Caco-2 (cell line): ENCODE measurements at regions not wholly inside any gene's neighbourhood (a gene's known extent, or its start where the extent isn't known, plus 50 kb on each side); places are given as distances from the start of the nearest gene placed in this dataset.

ENCODE experiments used
- BruUV-seq: library from RNA; stranded (reverse); fragments of 400-500 nt; replicated peaks from 2 replicates; lab custom pipeline; 2021; lab: Mats Ljungman, UMichigan
- CTCF ChIA-PET: fragments of 300-600 bp; sonication (Branson Sonifier 250); formaldehyde crosslinking; loops from one replicate; lab custom pipeline; 2022; ENCODE audit warnings: antibody characterized with exemption; lab: Charles Lee
- POLR2A ChIA-PET: fragments of 300-600 bp; sonication (Branson Sonifier 250); formaldehyde crosslinking; loops from one replicate; lab custom pipeline; 2022; ENCODE audit warnings: antibody characterized with exemption; lab: Charles Lee
- DNase-seq, 2 experiments: peaks; one replicate each; pipeline versions ENCODE4 v3.0.0 to v3.0.0-alpha.2; 2020 to 2022
- H3K27me3 ChIP-seq: replicated peaks from 2 replicates; pipeline ENCODE4 v1.6.0; 2011; ENCODE audit warnings: low read length; ENCODE audit not compliant: control insufficient read depth, insufficient read depth
- H3K36me3 ChIP-seq: 2 replicates; pipeline ENCODE4 v1.5.1; 2011; ENCODE audit warnings: low read length; ENCODE audit not compliant: control insufficient read depth, insufficient read depth
- H3K4me1 ChIP-seq: fragments of 250-450 bp; sonication (Bioruptor Pico); 2 replicates; pipeline ENCODE4 v1.5.1; 2020; ENCODE audit warnings: mild to moderate bottlenecking
- H3K4me3 ChIP-seq: 2 replicates; pipeline ENCODE4 v1.5.1; 2011; ENCODE audit warnings: low read depth, mild to moderate bottlenecking, control low read depth, low read length
- H3K9me3 ChIP-seq: fragments of 250-450 bp; sonication (Bioruptor Pico); 2 replicates; pipeline ENCODE4 v1.5.1; 2020; ENCODE audit warnings: mild to moderate bottlenecking, moderate library complexity
- H3K27ac Mint-ChIP-seq: one replicate; pipeline ENCODE4 v1.8.0; 2022; ENCODE audit warnings: mixed read lengths; ENCODE audit not compliant: unreplicated experiment
- H3K27me3 Mint-ChIP-seq: one replicate; pipeline ENCODE4 v1.8.0; 2022; ENCODE audit warnings: mixed read lengths; ENCODE audit not compliant: insufficient read depth, unreplicated experiment
- H3K36me3 Mint-ChIP-seq: one replicate; pipeline ENCODE4 v1.8.0; 2022; ENCODE audit warnings: mild to moderate bottlenecking, mixed read lengths; ENCODE audit not compliant: insufficient read depth, unreplicated experiment
- H3K4me1 Mint-ChIP-seq: one replicate; pipeline ENCODE4 v1.8.0; 2022; ENCODE audit warnings: low read depth, mixed read lengths; ENCODE audit not compliant: unreplicated experiment
- H3K4me3 Mint-ChIP-seq: one replicate; pipeline ENCODE4 v1.8.0; 2022; ENCODE audit warnings: mild to moderate bottlenecking, moderate library complexity, mixed read lengths; ENCODE audit not compliant: unreplicated experiment
- H3K9me3 Mint-ChIP-seq: one replicate; pipeline ENCODE4 v1.8.0; 2022; ENCODE audit warnings: mixed read lengths; ENCODE audit not compliant: unreplicated experiment
- intact Hi-C: fragments of 100-400 bp; cut with micrococcal nuclease; formaldehyde crosslinking; loops from one replicate; pipeline ENCODE4 v1.10.0; 2022; ENCODE audit not compliant: unreplicated experiment
- TF ChIP-seq, protein P1 (sequence below), 2 experiments: fragments of 200-600 bp in 1 of 2; IDR thresholded peaks; 1 replicate in 1 of 2; 2 replicates in 1 of 2; pipeline versions ENCODE4 v1.5.1 to v1.8.0; 2011 to 2022; ENCODE audit warnings: antibody characterized with exemption in 1 of 2, control low read depth in 1 of 2, inconsistent platforms in 1 of 2, low read depth in 1 of 2, low read length in 1 of 2, mild to moderate bottlenecking in 1 of 2, moderate library complexity in 1 of 2; ENCODE audit not compliant: insufficient read depth in 1 of 2, severe bottlenecking in 1 of 2, unreplicated experiment in 1 of 2

GRCh38 chr4:140252742-140253555 is 99.0 kb upstream of the MAML3 start:
- Histone ChIP-seq H3K27me3 (no peaks in the 10 kb centered on the region), H3K4me3 (peak overlapping the region; percentile 66), H3K36me3 (no peaks in the 10 kb centered on the region), H3K4me1 (peaks cover 58% of the 10 kb centered on the region), H3K9me3 (no peaks in the 10 kb centered on the region)
- peak; percentile 82 to 87 for DNase-seq
- Mint-ChIP-seq H3K27me3 (no peaks in the 10 kb centered on the region), H3K9me3 (no peaks in the 10 kb centered on the region), H3K36me3 (no peaks in the 10 kb centered on the region), H3K4me1 (peaks cover 26% of the 10 kb centered on the region), H3K27ac (peak overlapping the region; percentile 88), H3K4me3 (peak overlapping the region; percentile 0)
- TF ChIP-seq, protein P1, sequence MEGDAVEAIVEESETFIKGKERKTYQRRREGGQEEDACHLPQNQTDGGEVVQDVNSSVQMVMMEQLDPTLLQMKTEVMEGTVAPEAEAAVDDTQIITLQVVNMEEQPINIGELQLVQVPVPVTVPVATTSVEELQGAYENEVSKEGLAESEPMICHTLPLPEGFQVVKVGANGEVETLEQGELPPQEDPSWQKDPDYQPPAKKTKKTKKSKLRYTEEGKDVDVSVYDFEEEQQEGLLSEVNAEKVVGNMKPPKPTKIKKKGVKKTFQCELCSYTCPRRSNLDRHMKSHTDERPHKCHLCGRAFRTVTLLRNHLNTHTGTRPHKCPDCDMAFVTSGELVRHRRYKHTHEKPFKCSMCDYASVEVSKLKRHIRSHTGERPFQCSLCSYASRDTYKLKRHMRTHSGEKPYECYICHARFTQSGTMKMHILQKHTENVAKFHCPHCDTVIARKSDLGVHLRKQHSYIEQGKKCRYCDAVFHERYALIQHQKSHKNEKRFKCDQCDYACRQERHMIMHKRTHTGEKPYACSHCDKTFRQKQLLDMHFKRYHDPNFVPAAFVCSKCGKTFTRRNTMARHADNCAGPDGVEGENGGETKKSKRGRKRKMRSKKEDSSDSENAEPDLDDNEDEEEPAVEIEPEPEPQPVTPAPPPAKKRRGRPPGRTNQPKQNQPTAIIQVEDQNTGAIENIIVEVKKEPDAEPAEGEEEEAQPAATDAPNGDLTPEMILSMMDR (IDR thresholded peaks at IDR 0.05; ENCODE audit: insufficient read depth in 1 of 2, low read depth in 1 of 2, low read length in 1 of 2, severe bottlenecking in 1 of 2, unreplicated experiment in 1 of 2), result peak; percentile 79 to 90
- intact Hi-C loops, result loop anchor here (1.0 to 10.0 kb wide), 7 partner anchors 73 to 598 kb away; partner anchors contain the start of gene MAML3
- CTCF ChIA-PET, result interaction anchor here (0.6 to 3.6 kb wide), 7 partner anchors 50 to 596 kb away, joined by 3 to 23 read pairs (median 5); no protein-coding TSS in a partner anchor
- BruUV-seq, result no TSS peak
- POLR2A ChIA-PET, result interaction anchor here (0.6 to 1.8 kb wide), 4 partner anchors 99 to 240 kb away, joined by 4 to 9 read pairs (median 7); partner anchors contain the start of gene MAML3

GRCh38 chr4:140252141-140252741 is 98.3 kb upstream of the MAML3 start:
- H3K27ac Mint-ChIP-seq, result peak overlapping the region; percentile 88
- peaks cover 20% of the 10 kb centered on the region for H3K4me1 Mint-ChIP-seq
- Histone ChIP-seq H3K27me3 (no peaks in the 10 kb centered on the region), H3K4me1 (peaks cover 53% of the 10 kb centered on the region), H3K9me3 (no peaks in the 10 kb centered on the region), H3K4me3 (peak overlapping the region; percentile 66), H3K36me3 (no peaks in the 10 kb centered on the region)
- DNase-seq, result peak; percentile 37 to 49
- peak overlapping the region; percentile 0 for H3K4me3 Mint-ChIP-seq
- no peaks in the 10 kb centered on the region for H3K9me3 Mint-ChIP-seq
- intact Hi-C loops, result loop anchor here (10.0 kb wide), 1 partner anchor 407 kb away; no protein-coding TSS in a partner anchor
- ChIA-PET CTCF (interaction anchor here (1.1 to 3.6 kb wide), 5 partner anchors 99 to 596 kb away, joined by 3 to 23 read pairs (median 5); partner anchors contain the start of gene MAML3), POLR2A (interaction anchor here (1.2 to 1.8 kb wide), 3 partner anchors 98 to 233 kb away, joined by 6 to 7 read pairs (median 7); partner anchors contain the start of gene MAML3)
- H3K36me3 Mint-ChIP-seq, result no peaks in the 10 kb centered on the region
- TSS peak; percentile 55 for BruUV-seq
- H3K27me3 Mint-ChIP-seq, result no peaks in the 10 kb centered on the region
- TF ChIP-seq, protein P1 (IDR thresholded peaks at IDR 0.05; ENCODE audit: insufficient read depth in 1 of 2, low read depth in 1 of 2, low read length in 1 of 2, severe bottlenecking in 1 of 2, unreplicated experiment in 1 of 2), result no peak

DNA sequence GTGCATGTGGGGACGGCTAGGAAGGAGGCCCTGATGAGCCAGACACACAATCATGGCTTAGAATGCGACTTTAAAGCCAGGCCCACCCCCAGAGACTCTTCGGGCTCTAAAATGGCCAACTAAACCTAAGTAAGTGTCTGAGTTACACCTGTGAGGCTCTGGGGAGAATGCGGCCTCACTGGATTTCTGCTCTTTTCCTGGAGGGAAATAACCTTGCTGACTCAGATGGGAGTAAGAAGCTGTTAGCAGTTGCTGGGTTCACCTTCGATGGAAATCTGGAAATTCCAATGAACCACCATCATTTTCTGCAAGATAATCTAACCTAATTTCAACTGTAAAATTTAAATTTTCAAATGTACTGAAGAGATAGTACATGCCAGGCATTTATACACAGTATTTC is 97.6 kb upstream of the MAML3 start:
- Mint-ChIP-seq H3K4me3 (peak overlapping the region; percentile 0), H3K27ac (peak overlapping the region; percentile 88), H3K9me3 (no peaks in the 10 kb centered on the region), H3K4me1 (peaks cover 13% of the 10 kb centered on the region), H3K36me3 (no peaks in the 10 kb centered on the region), H3K27me3 (no peaks in the 10 kb centered on the region)
- intact Hi-C loops, result loop anchor here (1.0 to 10.0 kb wide), 2 partner anchors 100 to 407 kb away; no protein-coding TSS in a partner anchor
- ChIA-PET POLR2A (interaction anchor here (1.2 to 1.6 kb wide), 2 partner anchors 98 to 232 kb away, joined by 6 to 7 read pairs; partner anchors contain the start of gene MAML3), CTCF (interaction anchor here (1.1 to 3.6 kb wide), 3 partner anchors 98 to 239 kb away, joined by 3 to 23 read pairs (median 3); partner anchors contain the start of gene MAML3)
- no peak overlapping the region for H3K4me3 ChIP-seq
- TF ChIP-seq, protein P1 (IDR thresholded peaks at IDR 0.05; ENCODE audit: insufficient read depth in 1 of 2, low read depth in 1 of 2, low read length in 1 of 2, severe bottlenecking in 1 of 2, unreplicated experiment in 1 of 2), result no peak
- no peaks in the 10 kb centered on the region for H3K36me3 ChIP-seq
- H3K27me3 ChIP-seq, result no peaks in the 10 kb centered on the region
- peaks cover 46% of the 10 kb centered on the region for H3K4me1 ChIP-seq
- H3K9me3 ChIP-seq, result no peaks in the 10 kb centered on the region
- DNase-seq, result no peak
- BruUV-seq, result TSS peak; percentile 92
